ENCODE measurements at regions not wholly inside any gene's neighbourhood (a gene's known extent, or its start where the extent isn't known, plus 50 kb on each side); places are given as distances from the start of the nearest gene placed in this dataset.

GRCh38 chr3:44079916-44080315 lies 161.8 kb upstream of the TOPAZ1 start:
- no peak overlapping the region for H3K27ac Mint-ChIP-seq
- H3K36me3 ChIP-seq (ENCODE audit: insufficient read depth, low read length), result no peaks in the 10 kb centered on the region
- H3K4me1 Mint-ChIP-seq, result no peaks in the 10 kb centered on the region
- H3K4me3 ChIP-seq (ENCODE audit: low read length in 2 of 2), result no peak overlapping the region
- intact Hi-C loops (cut with micrococcal nuclease), result no loop called here
- no peaks in the 10 kb centered on the region for H3K9me3 ChIP-seq (ENCODE audit: control insufficient read depth in 1 of 2, low read length in 2 of 2)
- CTCF ChIA-PET (ENCODE audit: partially characterized antibody), result no interaction called here
- H3K4me3 Mint-ChIP-seq, result no peak overlapping the region
- POLR2A ChIA-PET (ENCODE audit: partially characterized antibody), result no interaction called here
- no peak overlapping the region for H3K27ac ChIP-seq (ENCODE audit: low read depth, low read length)
- H3K9me3 Mint-ChIP-seq, result no peaks in the 10 kb centered on the region
- no peaks in the 10 kb centered on the region for H3K27me3 ChIP-seq (ENCODE audit: insufficient read depth, low read length)
- DNase-seq, result no peak
- no peaks in the 10 kb centered on the region for H3K4me1 ChIP-seq (ENCODE audit: insufficient read depth, low read length)
- H3K27me3 Mint-ChIP-seq, result peaks cover 0 to 1% of the 10 kb centered on the region in 2 donors
- H3K36me3 Mint-ChIP-seq, result no peaks in the 10 kb centered on the region

GRCh38 chr3:44080474-44081072 lies 161.1 kb upstream of the TOPAZ1 start:
- intact Hi-C loops (cut with micrococcal nuclease), result no loop called here
- H3K4me1 Mint-ChIP-seq, result no peaks in the 10 kb centered on the region
- H3K36me3 ChIP-seq (ENCODE audit: insufficient read depth, low read length), result no peaks in the 10 kb centered on the region
- no peak overlapping the region for H3K27ac ChIP-seq (ENCODE audit: low read depth, low read length)
- H3K27me3 Mint-ChIP-seq, result peaks cover 0 to 1% of the 10 kb centered on the region in 2 donors
- CTCF ChIA-PET (ENCODE audit: partially characterized antibody), result no interaction called here
- H3K9me3 ChIP-seq (ENCODE audit: control insufficient read depth in 1 of 2, low read length in 2 of 2), result no peaks in the 10 kb centered on the region
- no peaks in the 10 kb centered on the region for H3K36me3 Mint-ChIP-seq
- no peaks in the 10 kb centered on the region for H3K4me1 ChIP-seq (ENCODE audit: insufficient read depth, low read length)
- POLR2A ChIA-PET (ENCODE audit: partially characterized antibody), result no interaction called here
- H3K9me3 Mint-ChIP-seq, result no peaks in the 10 kb centered on the region
- H3K27ac Mint-ChIP-seq, result no peak overlapping the region
- no peak overlapping the region for H3K4me3 ChIP-seq (ENCODE audit: low read length in 2 of 2)
- H3K27me3 ChIP-seq (ENCODE audit: insufficient read depth, low read length), result no peaks in the 10 kb centered on the region
- no peak for DNase-seq
- H3K4me3 Mint-ChIP-seq, result no peak overlapping the region

GRCh38 chr3:44090036-44090435 lies 151.7 kb upstream of the TOPAZ1 start:
- no peaks in the 10 kb centered on the region for H3K9me3 ChIP-seq (ENCODE audit: control insufficient read depth in 1 of 2, low read length in 2 of 2)
- H3K36me3 ChIP-seq (ENCODE audit: insufficient read depth, low read length), result no peaks in the 10 kb centered on the region
- peaks cover 13 to 18% of the 10 kb centered on the region in 2 donors for H3K27me3 Mint-ChIP-seq
- H3K27ac Mint-ChIP-seq, result no peak overlapping the region
- peaks cover 8% of the 10 kb centered on the region for H3K27me3 ChIP-seq (ENCODE audit: insufficient read depth, low read length)
- ChIA-PET CTCF (ENCODE audit: partially characterized antibody) (no interaction called here), POLR2A (ENCODE audit: partially characterized antibody) (no interaction called here)
- H3K4me1 Mint-ChIP-seq, result no peaks in the 10 kb centered on the region
- no peak overlapping the region for H3K4me3 ChIP-seq (ENCODE audit: low read length in 2 of 2)
- no peak overlapping the region for H3K4me3 Mint-ChIP-seq
- intact Hi-C loops (cut with micrococcal nuclease), result no loop called here
- H3K36me3 Mint-ChIP-seq, result no peaks in the 10 kb centered on the region
- no peak for DNase-seq
- no peak overlapping the region for H3K27ac ChIP-seq (ENCODE audit: low read depth, low read length)
- H3K4me1 ChIP-seq (ENCODE audit: insufficient read depth, low read length), result no peaks in the 10 kb centered on the region
- no peaks in the 10 kb centered on the region for H3K9me3 Mint-ChIP-seq

DNA sequence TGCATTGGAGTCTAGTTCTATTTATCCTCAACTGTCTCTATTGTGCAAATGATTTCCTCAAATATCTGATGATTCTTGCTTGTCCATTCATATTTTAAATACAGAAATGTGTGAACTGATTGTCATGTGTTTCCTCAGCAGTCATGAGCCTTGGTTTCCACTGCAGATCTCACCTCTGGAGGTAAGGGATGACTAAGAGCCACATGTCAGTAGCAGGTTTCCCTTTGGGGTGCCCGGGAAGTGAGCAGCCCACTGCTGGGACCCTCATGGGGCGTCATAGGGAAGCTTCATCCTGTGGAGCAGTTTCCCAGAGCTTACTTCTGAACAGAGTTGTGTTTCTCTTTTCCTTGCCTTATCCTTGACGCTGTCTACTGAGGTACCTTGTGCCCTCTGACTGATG lies 149.2 kb upstream of the TOPAZ1 start:
- H3K36me3 ChIP-seq (ENCODE audit: insufficient read depth, low read length), result no peaks in the 10 kb centered on the region
- Mint-ChIP-seq H3K4me1 (no peaks in the 10 kb centered on the region), H3K27ac (no peak overlapping the region), H3K27me3 (peaks cover 15 to 19% of the 10 kb centered on the region in 2 donors), H3K4me3 (no peak overlapping the region), H3K9me3 (no peaks in the 10 kb centered on the region), H3K36me3 (no peaks in the 10 kb centered on the region)
- ChIA-PET CTCF (ENCODE audit: partially characterized antibody) (no interaction called here), POLR2A (ENCODE audit: partially characterized antibody) (no interaction called here)
- no peak for DNase-seq
- no peaks in the 10 kb centered on the region for H3K9me3 ChIP-seq (ENCODE audit: control insufficient read depth in 1 of 2, low read length in 2 of 2)
- intact Hi-C loops (cut with micrococcal nuclease), result no loop called here
- no peak overlapping the region for H3K4me3 ChIP-seq (ENCODE audit: low read length in 2 of 2)
- peaks cover 8% of the 10 kb centered on the region for H3K27me3 ChIP-seq (ENCODE audit: insufficient read depth, low read length)
- H3K27ac ChIP-seq (ENCODE audit: low read depth, low read length), result no peak overlapping the region
- no peaks in the 10 kb centered on the region for H3K4me1 ChIP-seq (ENCODE audit: insufficient read depth, low read length)

DNA sequence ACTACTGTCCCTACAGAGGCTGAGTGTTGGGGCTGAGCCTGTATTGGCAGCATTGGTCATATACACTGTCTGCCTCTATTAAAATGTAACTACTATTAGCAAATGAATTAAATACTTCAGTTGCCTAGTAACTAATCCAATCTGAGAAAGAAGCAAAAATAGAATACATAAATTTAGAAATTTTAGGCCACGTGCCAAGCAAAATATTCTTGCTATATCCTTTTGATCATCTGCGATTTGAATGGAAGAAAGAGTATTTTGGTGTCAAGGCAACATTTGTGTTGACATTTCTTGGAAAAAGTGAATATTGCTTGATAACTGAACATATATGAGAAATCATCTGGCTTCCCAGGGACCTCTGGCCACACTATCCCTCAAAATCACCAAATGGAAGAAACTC lies 148.2 kb upstream of the TOPAZ1 start:
- Histone ChIP-seq H3K9me3 (ENCODE audit: control insufficient read depth in 1 of 2, low read length in 2 of 2) (no peaks in the 10 kb centered on the region), H3K27ac (ENCODE audit: low read depth, low read length) (no peak overlapping the region), H3K27me3 (ENCODE audit: insufficient read depth, low read length) (peaks cover 13% of the 10 kb centered on the region), H3K36me3 (ENCODE audit: insufficient read depth, low read length) (no peaks in the 10 kb centered on the region), H3K4me3 (ENCODE audit: low read length in 2 of 2) (no peak overlapping the region), H3K4me1 (ENCODE audit: insufficient read depth, low read length) (no peaks in the 10 kb centered on the region)
- Mint-ChIP-seq H3K27ac (no peak overlapping the region), H3K27me3 (peaks cover 18% of the 10 kb centered on the region in 2 donors), H3K4me1 (no peaks in the 10 kb centered on the region), H3K36me3 (no peaks in the 10 kb centered on the region), H3K9me3 (no peaks in the 10 kb centered on the region), H3K4me3 (no peak overlapping the region)
- CTCF ChIA-PET (ENCODE audit: partially characterized antibody), result no interaction called here
- intact Hi-C loops (cut with micrococcal nuclease), result no loop called here
- POLR2A ChIA-PET (ENCODE audit: partially characterized antibody), result no interaction called here
- DNase-seq, result no peak

DNA sequence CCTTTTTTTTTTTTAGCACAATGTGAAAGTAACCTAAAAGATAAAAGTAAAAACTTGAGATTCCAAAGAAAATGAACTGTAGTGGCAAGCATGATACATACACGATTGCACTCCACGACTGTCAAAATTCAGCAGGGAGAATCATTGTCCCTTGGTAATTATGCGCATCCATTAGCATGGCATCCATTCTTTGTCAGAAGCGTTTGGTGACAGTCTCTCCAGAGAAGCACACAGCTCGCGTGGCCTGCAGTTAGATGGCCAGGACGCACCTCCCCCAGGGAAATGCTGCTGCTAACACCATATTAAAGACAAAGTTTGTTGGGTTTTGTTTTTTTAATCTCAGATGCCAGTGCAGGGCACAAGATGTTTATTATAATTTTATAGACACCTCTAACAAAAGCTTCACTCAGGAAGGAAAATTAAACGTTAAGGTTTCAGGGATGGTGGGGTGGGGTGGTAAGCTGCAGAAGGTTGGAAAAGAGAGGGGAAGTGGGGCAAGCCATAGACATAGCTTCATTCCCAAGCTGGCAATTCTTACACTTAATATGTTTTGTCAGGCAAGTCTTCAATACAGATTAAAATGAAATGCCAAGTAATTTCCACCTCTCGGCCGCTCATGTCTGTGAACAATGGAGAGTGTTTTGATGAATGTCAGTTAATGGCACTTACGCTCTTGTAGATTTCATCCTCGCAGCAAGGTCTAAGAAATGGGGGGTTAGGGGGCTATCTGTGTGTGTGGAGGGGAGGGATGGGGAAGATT lies 142.8 kb upstream of the TOPAZ1 start:
- no peaks in the 10 kb centered on the region for H3K4me1 ChIP-seq (ENCODE audit: insufficient read depth, low read length)

GRCh38 chr3:44099566-44100297 lies 142.0 kb upstream of the TOPAZ1 start:
- no peak overlapping the region for H3K27ac ChIP-seq (ENCODE audit: low read depth, low read length)
- H3K4me1 ChIP-seq (ENCODE audit: insufficient read depth, low read length), result no peaks in the 10 kb centered on the region
- no peaks in the 10 kb centered on the region for H3K9me3 ChIP-seq (ENCODE audit: control insufficient read depth in 1 of 2, low read length in 2 of 2)
- no peaks in the 10 kb centered on the region for H3K9me3 Mint-ChIP-seq
- H3K4me1 Mint-ChIP-seq, result no peaks in the 10 kb centered on the region
- intact Hi-C loops (cut with micrococcal nuclease), result no loop called here
- H3K27ac Mint-ChIP-seq, result no peak overlapping the region
- DNase-seq, result no peak
- peaks cover 6% of the 10 kb centered on the region for H3K27me3 ChIP-seq (ENCODE audit: insufficient read depth, low read length)
- no peak overlapping the region for H3K4me3 Mint-ChIP-seq
- ChIA-PET CTCF (ENCODE audit: partially characterized antibody) (no interaction called here), POLR2A (ENCODE audit: partially characterized antibody) (no interaction called here)
- no peak overlapping the region for H3K4me3 ChIP-seq (ENCODE audit: low read length in 2 of 2)
- H3K36me3 ChIP-seq (ENCODE audit: insufficient read depth, low read length), result no peaks in the 10 kb centered on the region
- no peaks in the 10 kb centered on the region for H3K36me3 Mint-ChIP-seq
- peaks cover 13 to 14% of the 10 kb centered on the region in 2 donors for H3K27me3 Mint-ChIP-seq

More for the DNA sequence above, 142.8 kb upstream of the TOPAZ1 start:
- H3K4me3 ChIP-seq (ENCODE audit: low read length in 2 of 2), result no peak overlapping the region
- H3K27me3 ChIP-seq (ENCODE audit: insufficient read depth, low read length), result peaks cover 6% of the 10 kb centered on the region
- H3K36me3 ChIP-seq (ENCODE audit: insufficient read depth, low read length), result no peaks in the 10 kb centered on the region
- intact Hi-C loops (cut with micrococcal nuclease), result no loop called here
- no peaks in the 10 kb centered on the region for H3K9me3 ChIP-seq (ENCODE audit: control insufficient read depth in 1 of 2, low read length in 2 of 2)
- ChIA-PET POLR2A (ENCODE audit: partially characterized antibody) (no interaction called here), CTCF (ENCODE audit: partially characterized antibody) (no interaction called here)
- no peaks in the 10 kb centered on the region for H3K9me3 Mint-ChIP-seq
- H3K27ac ChIP-seq (ENCODE audit: low read depth, low read length), result no peak overlapping the region
- no peaks in the 10 kb centered on the region for H3K36me3 Mint-ChIP-seq
- DNase-seq, result no peak
- H3K27me3 Mint-ChIP-seq, result peaks cover 14% of the 10 kb centered on the region in 2 donors
- H3K27ac Mint-ChIP-seq, result no peak overlapping the region
- H3K4me3 Mint-ChIP-seq, result no peak overlapping the region
- H3K4me1 Mint-ChIP-seq, result no peaks in the 10 kb centered on the region
